ENCODE measurements at regions not wholly inside any gene's neighbourhood (a gene's known extent, or its start where the extent isn't known, plus 50 kb on each side); places are given as distances from the start of the nearest gene placed in this dataset.

- Histone ChIP-seq H3K4me1 (replicated peaks in 1 of 4; ENCODE audit: control insufficient read depth in 3 of 4, insufficient read depth in 4 of 4, low read length in 3 of 4) (peaks cover 0 to 2% (median 0%) of the 10 kb centered on the region in 4 experiments; a peak in 1 of 7 replicates), H3K23ac (ENCODE audit: insufficient read length) (no peak overlapping the region), H3K9ac (replicated peaks in 1 of 4; ENCODE audit: extremely low read depth in 1 of 4, low read depth in 3 of 4, low read length in 3 of 4) (no peak overlapping the region), H3K4ac (replicated peaks; ENCODE audit: insufficient read length, low read depth, low read length) (no peak overlapping the region), H3K4me3 (ENCODE audit: extremely low read depth in 1 of 4, insufficient read depth in 2 of 4, low read depth in 3 of 4, low read length in 4 of 4) (no peak overlapping the region), H2AFZ (ENCODE audit: low read length) (no peak overlapping the region), H3K18ac (ENCODE audit: extremely low read depth, low read length) (no peak overlapping the region), H3K23me2 (ENCODE audit: low read depth, low read length) (no peaks in the 10 kb centered on the region; the same call in 1 of the 2 replicates), H2BK120ac (replicated peaks; ENCODE audit: low read depth, low read length) (no peak overlapping the region), H2BK12ac (ENCODE audit: low read depth, low read length) (no peak overlapping the region), H3K27me3 (replicated peaks in 1 of 4; ENCODE audit: control insufficient read depth in 3 of 4, extremely low read depth in 1 of 4, insufficient read depth in 3 of 4, low read length in 3 of 4) (no peaks in the 10 kb centered on the region; a peak in 1 of 7 replicates), H3K79me2 (ENCODE audit: control insufficient read depth in 1 of 2, insufficient read depth in 2 of 2, low read length in 2 of 2) (no peaks in the 10 kb centered on the region), H4K20me1 (replicated peaks in 1 of 2; ENCODE audit: control insufficient read depth in 1 of 2, insufficient read depth in 2 of 2, low read length in 2 of 2) (no peaks in the 10 kb centered on the region), H3K36me3 (ENCODE audit: control insufficient read depth in 2 of 4, insufficient read depth in 4 of 4, low read length in 3 of 4) (no peaks in the 10 kb centered on the region), H3K56ac (replicated peaks; ENCODE audit: insufficient read length, low read depth, low read length) (no peak overlapping the region), H4K5ac (ENCODE audit: insufficient read length, low read depth, low read length) (no peak overlapping the region), H2BK15ac (ENCODE audit: low read length) (no peak overlapping the region), H2AK5ac (ENCODE audit: low read depth, low read length) (no peak overlapping the region), H4K91ac (replicated peaks; ENCODE audit: insufficient read length, low read length) (no peak overlapping the region), H3K27ac (ENCODE audit: low read depth, low read length) (no peak overlapping the region), H4K8ac (ENCODE audit: extremely low read depth, insufficient read depth, low read length) (no peak overlapping the region), H3K9me3 (ENCODE audit: insufficient read depth in 2 of 2, low read depth in 1 of 2, low read length in 1 of 2) (no peaks in the 10 kb centered on the region), H2BK20ac (ENCODE audit: low read length) (no peak overlapping the region), H3K79me1 (ENCODE audit: low read depth, low read length) (no peaks in the 10 kb centered on the region), H3K4me2 (ENCODE audit: insufficient read depth in 1 of 2, low read depth in 2 of 2, low read length in 2 of 2) (no peak overlapping the region), H3K14ac (ENCODE audit: insufficient read length) (no peak overlapping the region), H2BK5ac (ENCODE audit: low read depth, low read length) (no peak overlapping the region)
- POLR2A ChIA-PET (ENCODE audit: partially characterized antibody) = no interaction called here
- no peak for FAIRE-seq
- no peak for DNase-seq (ENCODE audit: low read depth in 1 of 2, low spot score in 2 of 2)
- WGBS, 2 experiments (ENCODE audit: extremely low coverage in 1 of 2, insufficient coverage in 1 of 2, insufficient read length in 1 of 2, insufficient replicate concordance in 2 of 2, low coverage in 1 of 2, low lambda C conversion rate in 2 of 2, missing lambda C conversion rate in 1 of 2) = 87% methylated on average over 3 of the region's 3 CpGs; no CpG with 5 or more reads in 1 of the 2 experiments
- CTCF ChIA-PET (ENCODE audit: partially characterized antibody) = interaction anchor here (0.6 to 1.0 kb wide), 3 partner anchors 85 to 600 kb away, joined by 3 to 4 read pairs (median 3); no protein-coding TSS in a partner anchor
- TF ChIP-seq RAD21 (IDR thresholded peaks at IDR 0.05 in 1 of 2, conservative IDR thresholded peaks at IDR 0.05 in 1 of 2; ENCODE audit: low read depth in 2 of 2, low read length in 2 of 2) (no peak), USF2 (IDR thresholded peaks at IDR 0.05; ENCODE audit: low read length) (no peak), BCL11A (IDR thresholded peaks at IDR 0.05; ENCODE audit: low read depth in 2 of 2, low read length in 2 of 2) (no peak), EGR1 (IDR thresholded peaks at IDR 0.05; ENCODE audit: borderline replicate concordance, low read depth, low read length) (no peak), JUND (IDR thresholded peaks at IDR 0.05; ENCODE audit: low read length) (no peak), CHD1 (IDR thresholded peaks at IDR 0.05; ENCODE audit: low read depth, low read length) (no peak), CTBP2 (IDR thresholded peaks at IDR 0.05; ENCODE audit: borderline replicate concordance, insufficient read depth, insufficient read length, low read length) (no peak), CBX8 (IDR thresholded peaks at IDR 0.05; ENCODE audit: borderline replicate concordance, low read depth, low read length) (no peak), BACH1 (IDR thresholded peaks at IDR 0.05; ENCODE audit: low read length) (no peak)
Measured at GRCh38 chr5:174229514-174230370, 184.2 kb downstream of the NSG2 start.
